ENCODE measurements at regions not wholly inside any gene's neighbourhood (a gene's known extent, or its start where the extent isn't known, plus 50 kb on each side); places are given as distances from the start of the nearest gene placed in this dataset.

GRCh38 chr20:11672959-11673358 lies 244.7 kb upstream of the BTBD3 start:
- TF ChIP-seq CTCF (IDR thresholded peaks at IDR 0.05; ENCODE audit: poor library complexity, severe bottlenecking), result no peak
- TF ChIP-seq TAF1 (IDR thresholded peaks at IDR 0.05; ENCODE audit: low read depth), result no peak

Data from neural cell (in vitro differentiated cells).